ENCODE measurements at regions not wholly inside any gene's neighbourhood (a gene's known extent, or its start where the extent isn't known, plus 50 kb on each side); places are given as distances from the start of the nearest gene placed in this dataset.

GRCh38 chr14:85811340-85811739, 281.4 kb downstream of the FLRT2 start:
- TF ChIP-seq CTCF (conservative IDR thresholded peaks at IDR 0.05; ENCODE audit: low read depth, low read length), result no peak
- no peak for TF ChIP-seq EZH2 (IDR thresholded peaks at IDR 0.05; ENCODE audit: borderline replicate concordance, low read depth, low read length, poor library complexity, severe bottlenecking)
- no peaks in the 10 kb centered on the region for H3K36me3 ChIP-seq (ENCODE audit: insufficient read depth, low read length, poor library complexity, severe bottlenecking)
- DNase-seq (ENCODE audit: low spot score), result no peak
- no peak overlapping the region for H3K27ac ChIP-seq (ENCODE audit: low read depth, low read length, poor library complexity, severe bottlenecking)
- no peaks in the 10 kb centered on the region for H3K4me1 ChIP-seq (ENCODE audit: insufficient read depth, low read length, poor library complexity, severe bottlenecking)
- CTCF ChIA-PET, result no interaction called here
- no peaks in the 10 kb centered on the region for H3K27me3 ChIP-seq (replicated peaks; ENCODE audit: insufficient read depth, low read depth, low read length, poor library complexity)
- POLR2A ChIA-PET (ENCODE audit: low non-redundant PET), result no interaction called here
- no TSS peak for BruUV-seq (replicated peaks)
- no peaks in the 10 kb centered on the region for H3K9me3 ChIP-seq (ENCODE audit: low read depth, low read length, poor library complexity, severe bottlenecking)
- intact Hi-C loops (cut with micrococcal nuclease; ENCODE audit: unreplicated experiment), result no loop called here
- H3K4me3 ChIP-seq (ENCODE audit: low read depth, low read length, poor library complexity, severe bottlenecking), result no peak overlapping the region

DNA sequence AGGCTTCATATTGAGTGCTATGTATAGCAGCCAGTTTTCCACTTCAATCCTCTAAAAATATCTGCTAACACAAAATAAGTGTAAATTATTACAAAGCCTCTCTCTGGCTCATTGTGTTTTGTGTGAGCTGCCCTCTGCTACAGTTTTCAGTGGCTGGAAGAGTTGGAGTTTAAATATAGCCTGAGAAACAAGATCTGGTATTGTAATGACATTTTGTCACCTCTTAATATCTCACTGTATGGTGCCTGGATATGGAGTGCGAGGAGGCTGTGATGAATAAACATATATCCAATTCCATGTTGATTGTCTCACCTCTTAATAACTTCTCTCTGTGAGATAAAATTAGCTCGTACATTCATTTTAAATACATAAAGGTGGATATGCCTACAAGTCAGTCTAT, 269.7 kb downstream of the FLRT2 start:
- no peak for TF ChIP-seq EZH2 (IDR thresholded peaks at IDR 0.05; ENCODE audit: borderline replicate concordance, low read depth, low read length, poor library complexity, severe bottlenecking)
- no peak for TF ChIP-seq CTCF (conservative IDR thresholded peaks at IDR 0.05; ENCODE audit: low read depth, low read length)
- no TSS peak for BruUV-seq (replicated peaks)
- intact Hi-C loops (cut with micrococcal nuclease; ENCODE audit: unreplicated experiment), result no loop called here
- no peak overlapping the region for H3K4me3 ChIP-seq (ENCODE audit: low read depth, low read length, poor library complexity, severe bottlenecking)
- ChIA-PET POLR2A (ENCODE audit: low non-redundant PET) (no interaction called here), CTCF (no interaction called here)
- no peaks in the 10 kb centered on the region for H3K36me3 ChIP-seq (ENCODE audit: insufficient read depth, low read length, poor library complexity, severe bottlenecking)
- H3K27ac ChIP-seq (ENCODE audit: low read depth, low read length, poor library complexity, severe bottlenecking), result no peak overlapping the region
- no peaks in the 10 kb centered on the region for H3K4me1 ChIP-seq (ENCODE audit: insufficient read depth, low read length, poor library complexity, severe bottlenecking)
- DNase-seq (ENCODE audit: low spot score), result no peak
- H3K27me3 ChIP-seq (replicated peaks; ENCODE audit: insufficient read depth, low read depth, low read length, poor library complexity), result no peaks in the 10 kb centered on the region
- H3K9me3 ChIP-seq (ENCODE audit: low read depth, low read length, poor library complexity, severe bottlenecking), result no peaks in the 10 kb centered on the region

GRCh38 chr14:85798856-85799255, 268.9 kb downstream of the FLRT2 start:
- no peak for TF ChIP-seq EZH2 (IDR thresholded peaks at IDR 0.05; ENCODE audit: borderline replicate concordance, low read depth, low read length, poor library complexity, severe bottlenecking)
- no peak for TF ChIP-seq CTCF (conservative IDR thresholded peaks at IDR 0.05; ENCODE audit: low read depth, low read length)
- no peak overlapping the region for H3K4me3 ChIP-seq (ENCODE audit: low read depth, low read length, poor library complexity, severe bottlenecking)
- ChIA-PET POLR2A (ENCODE audit: low non-redundant PET) (no interaction called here), CTCF (no interaction called here)
- no peak overlapping the region for H3K27ac ChIP-seq (ENCODE audit: low read depth, low read length, poor library complexity, severe bottlenecking)
- H3K27me3 ChIP-seq (replicated peaks; ENCODE audit: insufficient read depth, low read depth, low read length, poor library complexity), result no peaks in the 10 kb centered on the region
- H3K4me1 ChIP-seq (ENCODE audit: insufficient read depth, low read length, poor library complexity, severe bottlenecking), result no peaks in the 10 kb centered on the region
- H3K9me3 ChIP-seq (ENCODE audit: low read depth, low read length, poor library complexity, severe bottlenecking), result no peaks in the 10 kb centered on the region
- intact Hi-C loops (cut with micrococcal nuclease; ENCODE audit: unreplicated experiment), result no loop called here
- no peaks in the 10 kb centered on the region for H3K36me3 ChIP-seq (ENCODE audit: insufficient read depth, low read length, poor library complexity, severe bottlenecking)
- no TSS peak for BruUV-seq (replicated peaks)
- DNase-seq (ENCODE audit: low spot score), result no peak
